ENCODE measurements at regions not wholly inside any gene's neighbourhood (a gene's known extent, or its start where the extent isn't known, plus 50 kb on each side); places are given as distances from the start of the nearest gene placed in this dataset.

- TF ChIP-seq NFIC (IDR thresholded peaks at IDR 0.05): no peak
- no peak for TF ChIP-seq ZBTB7A (IDR thresholded peaks at IDR 0.05; ENCODE audit: low read depth)
- no peak for TF ChIP-seq REST (IDR thresholded peaks at IDR 0.05; ENCODE audit: low read depth)
- no peak for TF ChIP-seq CEBPB (IDR thresholded peaks at IDR 0.05)
Measured at GRCh38 chr6:93848031-93848742, 428.8 kb upstream of the EPHA7 start.

- TF ChIP-seq CREB1 (IDR thresholded peaks at IDR 0.05; ENCODE audit: low read depth) (no peak), ZBTB7A (IDR thresholded peaks at IDR 0.05; ENCODE audit: low read depth) (no peak), TCF12 (IDR thresholded peaks at IDR 0.05; ENCODE audit: low read depth) (no peak), FOXM1 (IDR thresholded peaks at IDR 0.05; ENCODE audit: borderline replicate concordance, low read depth) (no peak), YY1 (IDR thresholded peaks at IDR 0.05; ENCODE audit: low read depth) (no peak), REST (IDR thresholded peaks at IDR 0.05; ENCODE audit: low read depth) (no peak), MAX (IDR thresholded peaks at IDR 0.05) (no peak), EGR1 (IDR thresholded peaks at IDR 0.05) (no peak), TEAD4 (IDR thresholded peaks at IDR 0.05) (no peak), NFIC (IDR thresholded peaks at IDR 0.05) (no peak), RAD21 (IDR thresholded peaks at IDR 0.05; ENCODE audit: low read depth) (no peak), USF1 (IDR thresholded peaks at IDR 0.05) (no peak), TAF1 (IDR thresholded peaks at IDR 0.05; ENCODE audit: low read depth) (no peak), EP300 (IDR thresholded peaks at IDR 0.05; ENCODE audit: borderline replicate concordance) (no peak), CEBPB (IDR thresholded peaks at IDR 0.05) (no peak)
Measured at GRCh38 chr6:93842178-93842577, 422.8 kb upstream of the EPHA7 start.

GRCh38 chr6:93829009-93829408, 409.6 kb upstream of the EPHA7 start:
- no peak for TF ChIP-seq EP300 (IDR thresholded peaks at IDR 0.05; ENCODE audit: borderline replicate concordance)
- no peak for TF ChIP-seq ZBTB7A (IDR thresholded peaks at IDR 0.05; ENCODE audit: low read depth)
- TF ChIP-seq TCF12 (IDR thresholded peaks at IDR 0.05; ENCODE audit: low read depth): no peak
- TF ChIP-seq NFIC (IDR thresholded peaks at IDR 0.05): no peak
- no peak for TF ChIP-seq YY1 (IDR thresholded peaks at IDR 0.05; ENCODE audit: low read depth)
- TF ChIP-seq CREB1 (IDR thresholded peaks at IDR 0.05; ENCODE audit: low read depth): no peak
- no peak for TF ChIP-seq FOXM1 (IDR thresholded peaks at IDR 0.05; ENCODE audit: borderline replicate concordance, low read depth)

- TF ChIP-seq NFIC (IDR thresholded peaks at IDR 0.05) (no peak), TCF12 (IDR thresholded peaks at IDR 0.05; ENCODE audit: low read depth) (no peak), EP300 (IDR thresholded peaks at IDR 0.05; ENCODE audit: borderline replicate concordance) (no peak)
Measured at GRCh38 chr6:93828553-93828952, 409.2 kb upstream of the EPHA7 start.

GRCh38 chr6:93827728-93828127, 408.4 kb upstream of the EPHA7 start:
- TF ChIP-seq EGR1 (IDR thresholded peaks at IDR 0.05) (no peak), USF1 (IDR thresholded peaks at IDR 0.05) (no peak), CREB1 (IDR thresholded peaks at IDR 0.05; ENCODE audit: low read depth) (no peak)

GRCh38 chr6:93825950-93826349, 406.6 kb upstream of the EPHA7 start:
- TF ChIP-seq MAX (IDR thresholded peaks at IDR 0.05) (no peak), EGR1 (IDR thresholded peaks at IDR 0.05) (no peak), FOXM1 (IDR thresholded peaks at IDR 0.05; ENCODE audit: borderline replicate concordance, low read depth) (no peak), USF1 (IDR thresholded peaks at IDR 0.05) (no peak), TEAD4 (IDR thresholded peaks at IDR 0.05) (no peak), REST (IDR thresholded peaks at IDR 0.05; ENCODE audit: low read depth) (no peak), ZBTB7A (IDR thresholded peaks at IDR 0.05; ENCODE audit: low read depth) (no peak), CREB1 (IDR thresholded peaks at IDR 0.05; ENCODE audit: low read depth) (no peak), TCF12 (IDR thresholded peaks at IDR 0.05; ENCODE audit: low read depth) (no peak)
